SK-N-MC (cell line): ENCODE measurements at regions not wholly inside any gene's neighbourhood (a gene's known extent, or its start where the extent isn't known, plus 50 kb on each side); places are given as distances from the start of the nearest gene placed in this dataset.

Experiments used
- DNase-seq: peaks from one replicate; pipeline ENCODE4 v3.0.0-alpha.2; 2011; ENCODE audit warnings: low read depth, low spot score
- H3K27ac ChIP-seq: fragments of 200-600 bp; sonication (generic); 2 replicates; pipeline ENCODE4 v1.5.1; 2016; ENCODE audit warnings: mixed run types
- H3K36me3 ChIP-seq: fragments of 200-600 bp; sonication (generic); 2 replicates; pipeline ENCODE4 v1.6.1; 2017; ENCODE audit warnings: antibody characterized with exemption, low read length, mixed read lengths; ENCODE audit not compliant: insufficient read depth
- H3K4me3 ChIP-seq: fragments of 200-600 bp; sonication (generic); 2 replicates; pipeline ENCODE4 v1.5.1; 2016
- H3K9ac ChIP-seq: fragments of 200-600 bp; sonication (generic); 2 replicates; pipeline ENCODE4 v1.8.0; 2017; ENCODE audit warnings: mixed run types, mixed read lengths; ENCODE audit not compliant: insufficient read length
- H3K9me3 ChIP-seq: fragments of 200-600 bp; sonication (generic); 2 replicates; pipeline ENCODE4 v1.6.1; 2017; ENCODE audit warnings: low read depth, mild to moderate bottlenecking, antibody characterized with exemption, low read length, moderate library complexity, mixed read lengths
- EZH2 ChIP-seq: fragments of 200-600 bp; sonication (generic); IDR thresholded peaks from one replicate; pipeline ENCODE4 v1.6.1; 2017; ENCODE audit warnings: antibody characterized with exemption
- FOXP2 ChIP-seq: optimal IDR thresholded peaks from 2 replicates; pipeline ENCODE3; 2011; ENCODE audit warnings: mild to moderate bottlenecking, moderate library complexity; ENCODE audit not compliant: insufficient read depth; ENCODE audit errors: extremely low read length, control extremely low read depth
- POLR2AphosphoS5 ChIP-seq: IDR thresholded peaks from 2 replicates; pipeline ENCODE4 v1.6.1; 2012; ENCODE audit warnings: mild to moderate bottlenecking, low read depth, low read length, borderline replicate concordance

DNA sequence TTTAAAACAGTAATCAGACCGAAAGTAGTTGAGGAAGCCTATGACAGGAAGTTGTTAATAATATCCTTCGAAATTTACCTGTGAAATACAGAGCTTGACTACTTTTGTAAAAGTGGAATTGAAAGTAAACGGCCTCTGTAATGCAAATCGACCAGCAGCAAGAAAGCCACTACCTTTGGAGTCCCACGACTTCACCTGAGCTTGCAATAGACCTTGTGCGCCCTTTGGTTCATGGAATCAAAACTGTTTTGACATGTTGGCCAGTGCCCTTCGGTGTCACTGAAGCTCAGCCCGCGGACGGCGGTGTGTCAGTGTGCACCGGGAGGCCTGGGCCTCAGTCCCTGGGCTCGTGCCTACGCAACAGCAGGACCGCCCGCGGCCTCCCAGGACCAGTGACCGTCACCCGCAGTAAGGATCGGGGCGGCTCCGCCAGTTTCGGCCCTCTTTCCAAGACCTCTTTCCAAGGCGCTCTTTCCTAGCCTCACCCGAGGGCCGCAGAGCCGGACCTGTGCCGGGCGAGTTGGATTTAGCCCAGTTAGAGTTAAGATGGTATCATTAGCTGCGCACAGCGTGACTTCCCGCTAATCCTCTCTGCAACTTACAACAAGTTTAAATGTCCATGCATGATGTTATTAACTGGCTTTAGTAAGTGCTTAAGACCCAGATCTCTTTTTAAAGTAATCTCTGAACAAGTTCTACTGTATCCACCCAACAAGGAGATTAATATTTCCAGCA, 223.3 kb downstream of the MEF2C start:
- Histone ChIP-seq H3K9ac (no peak overlapping the region), H3K27ac (no peak overlapping the region), H3K36me3 (no peaks in the 10 kb centered on the region), H3K9me3 (no peaks in the 10 kb centered on the region), H3K4me3 (no peak overlapping the region)
- DNase-seq: no peak
- TF ChIP-seq POLR2AphosphoS5: no peak
- no peak for TF ChIP-seq FOXP2
- TF ChIP-seq EZH2: no peak

DNA sequence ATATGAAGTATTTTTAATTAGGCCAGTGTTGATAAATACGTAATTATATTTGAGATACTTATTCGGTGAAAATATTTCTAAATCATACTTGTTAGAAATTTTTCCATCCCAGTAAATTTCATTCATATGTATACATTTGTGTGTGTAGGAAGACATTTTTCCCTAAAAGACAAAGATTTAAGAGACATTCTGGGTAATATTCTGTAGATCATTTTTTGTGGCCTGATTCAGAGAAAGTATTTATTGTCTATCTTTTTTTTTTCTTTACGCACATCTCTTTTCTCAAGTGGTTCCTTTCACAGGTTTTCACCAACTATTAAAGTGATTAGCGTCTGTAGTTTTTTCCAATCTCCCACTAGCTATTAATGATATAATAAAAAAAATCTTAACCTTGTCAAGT, 224.1 kb downstream of the MEF2C start:
- H3K4me3 ChIP-seq: no peak overlapping the region
- no peaks in the 10 kb centered on the region for H3K36me3 ChIP-seq
- no peak overlapping the region for H3K27ac ChIP-seq
- TF ChIP-seq FOXP2 (no peak), POLR2AphosphoS5 (no peak), EZH2 (no peak)
- no peak overlapping the region for H3K9ac ChIP-seq
- no peaks in the 10 kb centered on the region for H3K9me3 ChIP-seq
- DNase-seq: no peak

DNA sequence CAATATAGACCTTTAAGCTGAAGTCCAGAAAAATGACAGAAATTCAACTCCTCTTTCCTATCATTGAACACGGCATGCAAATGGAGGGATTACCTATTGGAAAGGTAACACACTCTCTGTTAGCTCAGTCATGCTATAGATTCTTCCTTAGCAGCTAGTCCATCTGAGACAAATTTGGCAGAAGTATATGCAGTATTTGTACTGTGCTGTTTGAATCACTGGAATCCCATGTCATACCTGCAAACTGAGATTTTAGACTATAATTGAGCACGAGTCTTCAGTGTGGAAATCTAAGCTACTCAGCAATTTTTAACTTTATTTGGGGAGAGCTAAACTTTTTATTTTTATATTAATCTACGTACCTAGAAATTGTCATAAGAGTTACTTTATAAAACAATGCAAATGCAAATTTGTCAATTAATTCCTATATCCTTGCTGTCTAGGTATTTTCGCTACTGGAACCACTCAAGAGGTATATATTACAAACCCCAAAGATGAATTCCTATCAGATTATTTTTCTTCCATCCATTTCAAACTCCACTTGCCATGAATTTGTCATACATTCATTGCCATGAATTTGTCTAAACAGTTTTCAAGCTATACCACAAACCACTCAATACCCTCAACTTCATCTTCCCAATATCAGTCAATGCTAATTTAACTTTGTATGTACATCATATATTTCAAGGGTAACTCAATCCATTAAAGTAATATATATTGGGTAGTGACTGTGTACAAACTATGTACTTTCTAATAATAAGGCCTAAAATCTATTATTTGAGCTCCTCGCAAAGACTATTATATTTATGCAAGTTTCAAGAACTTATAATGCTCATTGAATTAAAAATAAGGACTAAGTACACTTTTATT, 224.8 kb downstream of the MEF2C start:
- DNase-seq: no peak
- TF ChIP-seq EZH2: no peak

DNA sequence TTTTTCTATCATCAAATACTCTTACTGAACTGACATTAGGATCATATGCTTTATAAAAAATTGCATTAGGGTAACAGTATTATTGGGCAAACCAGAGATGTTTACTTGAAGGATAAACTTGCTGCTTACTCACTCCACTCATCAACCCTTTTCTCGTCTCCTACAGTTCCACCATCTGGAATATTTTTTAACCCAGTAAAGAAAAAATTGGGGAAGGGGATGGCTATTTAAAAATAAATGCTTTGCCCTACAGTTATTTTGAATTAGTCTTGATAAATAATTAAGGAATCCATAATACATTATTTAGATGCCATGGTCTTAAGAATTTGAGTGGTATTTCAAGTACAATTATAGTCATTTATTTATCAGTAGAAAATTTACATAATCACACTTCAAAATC, 225.8 kb downstream of the MEF2C start:
- Histone ChIP-seq H3K9me3 (no peaks in the 10 kb centered on the region), H3K4me3 (no peak overlapping the region), H3K9ac (no peak overlapping the region), H3K27ac (no peak overlapping the region), H3K36me3 (no peaks in the 10 kb centered on the region)
- no peak for DNase-seq
- TF ChIP-seq FOXP2 (no peak), EZH2 (no peak), POLR2AphosphoS5 (no peak)

More for the DNA sequence above, 224.8 kb downstream of the MEF2C start:
- Histone ChIP-seq H3K9ac (no peak overlapping the region), H3K27ac (no peak overlapping the region), H3K4me3 (no peak overlapping the region), H3K36me3 (no peaks in the 10 kb centered on the region), H3K9me3 (no peaks in the 10 kb centered on the region)

DNA sequence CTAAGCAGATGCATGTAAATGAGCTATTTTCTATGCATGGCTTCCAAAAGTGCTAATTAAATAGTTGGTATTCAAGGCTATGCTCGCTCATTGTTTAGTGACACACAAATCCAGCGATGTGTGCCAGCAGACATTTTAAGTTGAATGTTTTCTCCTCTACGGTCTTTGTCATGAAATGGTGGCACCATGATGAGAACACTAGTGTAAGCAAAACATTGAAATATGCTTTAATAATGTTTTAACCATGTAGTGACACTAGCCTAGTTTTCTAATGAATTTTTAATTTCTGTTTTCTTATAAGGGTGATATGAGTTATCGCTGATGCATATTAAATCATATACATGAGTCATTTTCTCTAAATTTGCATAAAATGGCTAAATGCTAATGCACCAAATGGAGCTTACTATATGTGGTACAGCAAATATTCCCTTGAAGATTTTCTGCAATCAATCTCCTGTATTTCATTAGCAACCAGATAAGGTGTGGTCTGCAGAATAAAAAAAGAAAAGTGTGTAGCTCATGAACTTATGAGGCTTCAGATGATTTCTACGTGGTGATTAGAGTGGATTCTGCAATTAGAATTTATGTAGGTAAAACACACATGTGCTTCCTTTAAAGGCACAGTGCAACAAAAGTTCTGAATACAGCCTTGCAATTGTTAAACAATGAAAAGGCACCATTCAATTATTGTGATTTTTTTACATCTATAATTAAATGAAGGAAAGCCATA, 226.6 kb downstream of the MEF2C start:
- Histone ChIP-seq H3K36me3 (no peaks in the 10 kb centered on the region), H3K9me3 (no peaks in the 10 kb centered on the region), H3K27ac (no peak overlapping the region), H3K9ac (no peak overlapping the region), H3K4me3 (no peak overlapping the region)
- DNase-seq: no peak
- TF ChIP-seq FOXP2 (no peak), EZH2 (no peak), POLR2AphosphoS5 (no peak)

DNA sequence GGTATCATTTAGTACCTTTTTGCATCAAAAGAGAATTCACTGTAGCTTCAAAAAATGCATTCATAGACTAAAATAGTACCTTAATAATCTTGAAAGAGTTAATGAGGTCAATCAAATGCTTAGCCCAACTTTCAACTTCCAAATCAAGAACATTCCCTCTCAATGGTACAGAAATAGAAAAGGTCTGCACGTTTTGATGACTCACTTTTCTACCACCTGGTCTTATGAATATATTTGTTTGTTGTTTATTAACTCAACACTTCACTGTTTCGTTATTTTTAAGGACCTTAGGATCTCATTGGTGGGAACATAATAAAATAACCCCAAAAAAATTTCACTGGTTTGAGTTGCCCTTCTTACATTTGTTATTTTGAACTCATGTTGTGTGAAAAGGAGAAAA, 229.5 kb downstream of the MEF2C start:
- TF ChIP-seq EZH2 (no peak), POLR2AphosphoS5 (no peak), FOXP2 (no peak)
- Histone ChIP-seq H3K27ac (no peak overlapping the region), H3K4me3 (no peak overlapping the region), H3K9ac (no peak overlapping the region), H3K9me3 (no peaks in the 10 kb centered on the region), H3K36me3 (no peaks in the 10 kb centered on the region)
- DNase-seq: no peak

DNA sequence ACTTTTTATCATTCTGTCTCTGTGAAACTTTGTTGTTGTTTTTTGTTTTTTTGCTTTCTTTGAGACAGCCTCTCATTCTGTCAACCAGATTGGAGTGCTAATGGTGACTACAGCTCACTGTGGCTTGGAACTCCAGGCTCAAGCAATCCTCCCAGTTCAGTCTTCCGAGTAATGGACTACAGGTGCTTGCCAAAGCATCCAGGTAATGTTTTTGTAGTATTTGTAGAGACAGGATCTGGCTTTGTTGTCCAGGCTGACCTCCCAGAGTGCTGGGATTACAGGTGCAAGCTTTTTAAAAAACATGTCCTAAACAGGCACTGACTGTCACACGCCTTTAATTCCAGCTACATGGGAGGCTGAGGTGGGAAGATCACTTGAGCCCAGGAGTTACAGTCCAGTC, 235.1 kb downstream of the MEF2C start:
- H3K9ac ChIP-seq: no peak overlapping the region
- DNase-seq: no peak
- no peak overlapping the region for H3K4me3 ChIP-seq
- no peak for TF ChIP-seq FOXP2
- no peak for TF ChIP-seq EZH2
- no peak for TF ChIP-seq POLR2AphosphoS5
- no peak overlapping the region for H3K27ac ChIP-seq
- no peaks in the 10 kb centered on the region for H3K36me3 ChIP-seq
- no peaks in the 10 kb centered on the region for H3K9me3 ChIP-seq

DNA sequence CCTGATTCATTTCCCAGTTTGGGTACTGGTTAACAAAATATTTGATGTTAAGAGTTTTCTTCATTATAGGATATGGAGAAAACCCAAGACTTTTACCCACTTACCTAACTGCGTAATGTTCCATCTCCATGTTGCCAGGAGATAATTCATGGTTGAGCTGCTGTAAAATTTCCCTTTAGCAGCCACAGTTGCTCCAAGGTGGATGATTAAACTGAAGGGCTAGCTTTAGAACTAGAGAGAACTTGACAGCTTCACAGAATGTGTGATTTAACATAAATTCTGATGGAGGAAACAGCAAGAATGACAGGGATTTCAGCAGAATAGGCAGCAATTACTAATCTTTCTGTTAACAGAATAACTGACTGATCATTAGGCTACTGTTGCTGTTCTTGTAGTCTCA, 236.1 kb downstream of the MEF2C start:
- H3K27ac ChIP-seq: no peak overlapping the region
- H3K9me3 ChIP-seq: no peaks in the 10 kb centered on the region
- TF ChIP-seq EZH2 (no peak), POLR2AphosphoS5 (no peak)
- no peak overlapping the region for H3K4me3 ChIP-seq
- no peak for DNase-seq
- no peaks in the 10 kb centered on the region for H3K36me3 ChIP-seq
- H3K9ac ChIP-seq: no peak overlapping the region
